GM19240 (cell line): ENCODE measurements at regions not wholly inside any gene's neighbourhood (a gene's known extent, or its start where the extent isn't known, plus 50 kb on each side); places are given as distances from the start of the nearest gene placed in this dataset.
"Not testable (repeated sequence)": the region's sequence is repeated elsewhere in the genome, so short reads cannot be mapped to it uniquely, and the experiment has no call there.

Source experiments
- DNase-seq: peaks from one replicate; pipeline ENCODE4 v3.0.0; 2011; ENCODE audit warnings: low spot score; ENCODE audit not compliant: insufficient read length

DNA sequence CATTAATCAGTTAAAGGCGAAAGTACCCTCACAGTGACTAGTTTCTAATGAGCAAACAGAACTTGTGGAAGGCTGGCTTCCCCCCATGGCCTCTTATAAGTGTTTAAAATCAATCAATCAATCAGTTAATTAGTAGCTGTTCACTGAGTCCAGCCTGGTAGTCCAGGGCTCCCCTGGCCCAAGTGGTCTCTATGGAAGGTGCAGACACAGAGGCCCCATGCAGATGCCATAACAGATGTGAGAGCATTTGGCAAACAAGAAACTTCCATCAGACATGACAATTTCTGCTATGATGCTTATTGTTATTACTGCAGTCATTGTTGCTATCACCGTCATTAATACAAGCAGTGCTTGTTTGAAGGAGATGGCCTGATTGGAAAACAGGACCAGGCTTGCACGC lies 179.0 kb upstream of the TSHZ3 start:
- DNase-seq = no peak

DNA sequence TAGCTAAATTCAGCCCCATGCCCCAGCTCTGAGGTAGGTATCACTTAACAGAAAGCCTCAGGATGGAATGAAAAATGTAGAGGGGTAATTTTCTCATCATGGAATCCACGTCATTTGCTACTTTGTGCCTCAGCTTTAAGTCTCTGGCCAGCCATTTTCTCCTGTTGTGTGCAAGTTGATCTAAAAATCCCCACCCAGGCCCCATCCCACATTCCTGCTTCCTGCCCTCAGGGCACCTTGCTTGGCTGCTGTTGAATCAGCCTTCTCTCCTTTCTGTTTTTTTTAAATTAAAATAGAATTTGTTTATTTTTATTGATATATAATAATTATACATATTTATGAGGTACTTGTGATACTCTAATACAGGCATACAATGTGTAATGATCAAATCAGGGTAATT lies 179.9 kb upstream of the TSHZ3 start:
- no peak for DNase-seq

GRCh38 chr19:31530781-31531180 lies 181.5 kb upstream of the TSHZ3 start:
- no peak for DNase-seq

DNA sequence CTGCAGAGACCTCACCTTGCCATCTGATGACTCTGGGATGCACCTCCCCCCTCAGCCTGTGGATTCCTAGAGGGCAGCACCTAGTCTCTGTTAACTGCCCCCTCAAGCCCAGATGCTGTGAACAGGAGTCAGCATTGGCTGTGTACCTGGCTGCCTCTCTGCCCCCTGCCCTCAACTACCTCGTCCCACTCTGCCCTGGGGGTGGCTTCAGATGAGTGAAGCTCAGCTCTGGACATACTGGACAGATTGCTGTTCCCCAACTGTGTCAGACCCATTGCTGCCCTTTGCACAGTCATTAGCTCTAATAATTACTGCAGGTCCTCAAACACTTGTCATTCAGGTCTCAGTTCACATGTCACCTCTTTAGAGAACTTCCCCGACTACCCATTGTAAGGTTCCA lies 182.1 kb upstream of the TSHZ3 start:
- DNase-seq = no peak

DNA sequence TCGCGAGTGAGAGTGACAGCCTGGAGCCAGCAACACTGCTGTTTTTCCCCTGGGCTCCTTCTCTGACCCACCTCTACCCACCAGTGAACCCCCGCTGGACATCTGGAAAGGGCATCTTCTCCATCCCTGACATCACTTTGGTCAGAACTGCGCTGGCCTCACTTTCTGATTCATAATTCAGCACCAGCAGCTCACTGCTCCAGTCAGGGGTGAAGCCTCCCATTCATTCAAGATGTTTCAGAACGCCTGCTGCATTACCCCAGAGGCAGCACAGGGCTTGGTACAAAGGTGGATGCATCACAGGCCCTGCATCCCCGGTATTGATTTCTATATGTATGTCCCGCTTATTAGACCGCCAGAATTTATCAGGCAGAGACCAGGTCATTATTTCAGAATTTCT lies 182.8 kb upstream of the TSHZ3 start:
- no peak for DNase-seq

GRCh38 chr19:31533114-31533513 lies 183.9 kb upstream of the TSHZ3 start:
- no peak for DNase-seq

GRCh38 chr19:31534231-31534630 lies 185.0 kb upstream of the TSHZ3 start:
- no peak for DNase-seq

DNA sequence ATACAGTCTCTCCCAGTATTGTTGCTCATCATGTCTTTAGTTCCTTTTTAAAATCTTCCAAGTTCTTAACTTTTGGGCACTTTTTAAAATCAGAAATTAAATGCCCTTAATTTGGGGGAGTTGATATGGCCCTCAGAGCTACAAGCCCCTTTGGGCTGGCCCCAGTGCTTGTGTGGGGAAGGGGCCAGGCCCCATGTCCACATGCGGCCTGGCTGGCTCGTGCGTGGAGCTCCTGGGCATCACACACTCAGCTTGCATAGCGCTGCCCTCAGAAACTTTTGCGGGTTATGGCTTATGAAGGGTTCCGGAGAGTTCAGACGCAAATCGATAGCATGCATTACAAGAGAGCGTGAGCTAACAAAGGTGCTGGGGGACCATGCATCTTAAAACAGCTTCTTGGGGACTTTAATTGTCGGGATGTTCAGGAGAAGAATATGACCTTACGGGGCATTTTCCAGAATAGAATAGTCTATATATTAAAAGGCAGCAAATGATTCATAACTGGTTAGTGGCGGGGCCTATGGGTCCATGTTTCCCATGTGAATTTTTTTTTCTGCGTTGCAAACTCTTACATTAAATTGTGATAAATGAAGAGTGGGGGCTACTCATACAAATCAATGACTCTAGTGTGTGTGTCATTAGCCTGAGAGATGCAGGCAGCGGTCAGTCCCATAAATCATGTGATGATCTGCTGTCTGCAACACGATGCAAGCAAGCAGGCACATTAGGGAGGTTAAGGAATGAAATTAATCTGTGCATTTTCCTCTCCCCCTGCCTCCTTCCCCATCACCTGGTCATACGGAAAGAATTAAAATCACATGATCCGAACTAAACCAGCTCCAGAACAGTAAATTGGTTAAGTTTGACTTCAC lies 185.8 kb upstream of the TSHZ3 start:
- DNase-seq = no peak

DNA sequence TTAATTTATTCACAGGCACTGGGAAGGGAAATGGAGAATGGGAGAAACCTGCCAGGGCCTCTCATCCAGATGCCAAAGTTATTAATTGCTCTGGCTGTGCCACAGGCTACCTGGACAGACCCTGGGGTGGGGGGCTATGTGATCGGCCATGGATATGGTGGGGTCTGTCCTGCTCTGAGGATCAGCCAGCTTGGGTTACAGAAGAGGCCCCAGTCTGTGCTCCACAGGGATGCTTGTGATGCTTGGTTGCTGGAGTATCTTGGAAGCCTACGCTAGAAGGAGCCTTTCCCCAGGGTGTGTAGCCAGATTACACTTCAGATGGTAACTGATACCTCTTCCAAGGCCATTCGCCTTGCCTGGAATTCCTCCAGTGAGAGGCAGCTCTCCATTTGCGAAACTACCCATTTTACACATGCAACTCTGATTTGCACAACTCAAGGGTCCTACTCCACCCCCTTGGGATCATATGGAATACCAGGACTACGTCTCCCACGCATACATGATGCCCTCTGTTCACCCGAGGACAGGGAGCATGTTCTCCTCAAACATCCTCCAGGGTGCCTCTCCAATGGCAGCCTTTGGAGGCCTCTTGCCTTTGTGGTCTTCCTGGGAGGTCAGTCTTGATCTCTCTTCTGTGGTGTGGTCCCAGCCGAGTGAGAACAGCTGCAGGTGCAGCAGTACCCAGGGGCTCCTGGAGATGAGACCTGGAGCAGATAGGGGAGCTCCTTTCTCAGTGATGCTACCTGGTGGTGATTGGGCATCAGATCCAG lies 186.6 kb upstream of the TSHZ3 start:
- no peak for DNase-seq

GRCh38 chr19:31537136-31537535 lies 187.9 kb upstream of the TSHZ3 start:
- DNase-seq = no peak

DNA sequence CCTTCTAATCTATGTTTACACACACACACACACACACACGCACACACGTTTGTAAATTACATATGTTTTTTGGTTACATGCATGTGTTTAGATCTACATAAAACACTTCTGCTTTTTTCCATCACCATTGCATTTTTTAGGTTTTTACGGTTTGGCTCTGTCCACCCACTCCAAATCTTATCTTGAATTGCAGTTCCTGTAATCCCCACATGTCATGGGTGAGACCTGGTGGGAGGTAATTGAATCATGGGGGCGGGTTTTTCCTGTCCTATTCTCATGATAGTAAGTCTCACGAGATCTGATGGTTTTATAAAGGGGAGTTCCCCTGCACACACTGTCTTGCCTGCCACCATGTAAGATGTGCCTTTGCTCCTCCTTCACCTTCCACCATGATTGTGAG lies 188.7 kb upstream of the TSHZ3 start:
- DNase-seq = not testable (repeated sequence)

DNA sequence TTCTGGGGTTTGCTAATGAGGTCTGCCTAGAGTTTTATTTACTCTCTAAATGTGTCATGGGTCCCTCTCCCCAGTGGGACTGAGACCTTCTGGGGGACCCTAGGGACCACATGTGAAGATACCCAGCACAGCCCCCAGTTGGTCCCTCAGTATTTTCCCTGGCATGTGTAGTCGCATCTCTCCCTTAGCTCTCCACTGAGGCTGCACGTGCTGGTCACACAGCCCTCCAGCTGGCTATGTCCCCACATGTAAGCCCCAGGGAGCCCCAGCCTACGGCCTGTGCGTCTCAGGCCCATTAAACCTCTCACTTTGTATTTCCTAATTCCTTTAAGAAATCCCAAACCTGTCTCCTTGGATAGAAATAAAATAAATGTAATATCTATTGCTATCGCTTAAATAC lies 189.6 kb upstream of the TSHZ3 start:
- DNase-seq = no peak

DNA sequence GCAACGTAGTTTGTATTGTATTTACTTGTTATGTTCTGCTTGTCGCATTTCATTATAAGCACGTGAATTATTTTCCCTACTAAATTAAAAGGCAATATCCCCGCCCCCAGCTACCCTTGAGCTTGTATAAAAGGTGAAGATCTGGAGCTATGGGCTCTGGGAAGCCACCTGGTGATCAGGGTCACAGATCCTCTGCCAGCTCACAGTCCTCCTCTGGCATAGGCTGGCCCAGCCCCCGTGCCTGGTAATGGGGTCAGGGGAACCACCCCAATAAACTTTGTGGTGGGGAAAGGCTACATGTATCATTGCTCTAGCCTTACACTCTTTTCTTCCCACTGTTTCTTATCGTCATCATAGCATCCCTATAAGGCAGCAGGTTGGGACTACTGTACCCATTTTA lies 190.2 kb upstream of the TSHZ3 start:
- DNase-seq = no peak

DNA sequence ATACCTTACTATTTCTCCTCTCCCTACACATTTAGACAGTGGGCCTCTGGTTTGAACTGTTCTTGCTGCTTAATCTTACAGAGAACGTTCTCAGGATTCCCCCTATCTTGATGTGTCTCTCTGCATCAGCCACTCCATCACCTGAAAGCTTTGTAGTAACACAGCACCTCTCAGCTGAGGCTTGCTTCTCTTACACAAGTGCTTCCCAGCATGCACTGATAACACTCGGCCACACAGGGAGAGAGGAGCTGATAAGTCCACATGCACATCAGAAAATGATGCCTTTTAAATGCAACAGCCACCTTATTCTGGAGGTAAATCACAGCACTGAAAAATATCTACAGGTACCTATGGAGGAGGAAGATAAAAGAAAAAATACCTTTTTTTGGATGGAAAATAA lies 192.2 kb upstream of the TSHZ3 start:
- DNase-seq = no peak

DNA sequence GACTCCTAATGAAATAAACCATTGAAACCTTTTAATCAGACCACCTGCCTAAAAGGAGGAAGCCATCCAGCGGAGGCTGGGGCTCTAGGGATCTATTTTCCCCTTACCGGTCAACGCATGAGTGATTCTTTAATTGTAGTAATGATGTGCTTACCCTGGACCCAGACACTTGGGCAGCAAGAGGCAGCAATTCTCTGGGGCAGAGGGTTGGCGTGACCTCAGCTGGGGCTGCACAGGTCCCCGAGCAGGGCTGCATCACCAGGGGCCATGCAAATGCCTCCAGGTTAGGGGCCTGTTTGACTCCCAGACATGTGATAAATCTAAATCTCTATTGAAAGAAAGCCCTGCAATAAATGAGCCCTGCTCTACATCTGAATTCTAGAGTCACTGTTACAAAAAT lies 194.2 kb upstream of the TSHZ3 start:
- DNase-seq = no peak

GRCh38 chr19:31545777-31546176 lies 196.5 kb upstream of the TSHZ3 start:
- DNase-seq = no peak

GRCh38 chr19:31546205-31546960 lies 197.1 kb upstream of the TSHZ3 start:
- no peak for DNase-seq

GRCh38 chr19:31548941-31549340 lies 199.7 kb upstream of the TSHZ3 start:
- no peak for DNase-seq

- DNase-seq = no peak
Measured at GRCh38 chr19:31553112-31553845, 204.0 kb upstream of the TSHZ3 start.

DNA sequence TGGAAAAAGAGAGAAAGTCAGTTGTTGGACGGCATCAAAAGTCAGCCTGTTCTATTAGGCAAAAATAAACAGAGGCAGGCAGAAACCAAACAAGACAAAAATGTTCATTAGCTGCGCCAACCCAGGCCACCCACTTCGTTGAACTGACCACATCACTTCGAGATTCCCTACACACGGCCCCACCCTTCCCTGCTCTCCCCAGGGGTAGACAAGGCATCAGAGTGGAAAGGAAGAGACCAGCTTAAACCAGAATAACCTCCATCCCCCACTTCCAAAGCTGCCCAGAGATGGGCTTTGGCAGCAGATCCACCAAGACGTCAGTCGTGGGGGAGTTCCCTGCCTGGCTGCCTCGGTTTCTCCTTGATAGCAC lies 204.6 kb upstream of the TSHZ3 start:
- no peak for DNase-seq

DNA sequence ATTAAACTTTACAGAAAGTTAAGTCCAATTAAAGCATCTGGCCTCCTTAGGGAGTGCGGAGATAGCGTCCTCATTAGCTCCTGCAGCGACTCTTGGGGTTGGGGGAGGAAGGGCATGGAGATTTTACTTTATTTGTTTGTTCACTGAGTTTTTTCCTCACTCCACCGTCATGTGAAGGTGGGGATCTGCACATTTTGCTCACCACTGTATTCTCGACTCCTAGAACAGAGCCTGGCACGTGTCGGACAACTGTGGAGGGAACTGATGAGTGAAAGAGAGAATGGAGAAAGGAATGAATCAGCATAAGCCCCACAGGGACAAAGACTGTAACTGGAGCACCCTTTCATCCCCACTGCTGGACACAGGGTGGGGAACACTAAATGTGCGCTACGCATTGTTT lies 205.1 kb upstream of the TSHZ3 start:
- DNase-seq = no peak
